ENCODE measurements at regions not wholly inside any gene's neighbourhood (a gene's known extent, or its start where the extent isn't known, plus 50 kb on each side); places are given as distances from the start of the nearest gene placed in this dataset.

DNA sequence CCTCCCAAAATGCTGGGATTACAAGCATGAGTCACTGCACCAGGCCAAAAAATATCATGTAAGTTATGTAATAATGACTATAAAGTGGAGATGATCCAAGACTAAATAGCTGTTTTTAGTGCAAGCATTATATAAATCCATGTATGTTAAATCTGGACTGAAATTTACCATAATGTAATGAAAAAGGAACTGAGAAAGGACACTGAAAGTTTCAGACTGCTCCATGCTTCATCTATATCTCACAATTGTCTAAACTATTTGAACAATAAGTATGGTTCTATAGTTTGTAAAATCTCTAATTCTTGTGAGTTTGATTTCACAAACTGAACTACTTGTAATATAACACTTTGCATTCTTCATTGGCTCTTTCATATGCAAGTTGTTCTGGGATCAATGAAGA lies 2299.5 kb downstream of the PCDH9 start:
- no peak for DNase-seq

DNA sequence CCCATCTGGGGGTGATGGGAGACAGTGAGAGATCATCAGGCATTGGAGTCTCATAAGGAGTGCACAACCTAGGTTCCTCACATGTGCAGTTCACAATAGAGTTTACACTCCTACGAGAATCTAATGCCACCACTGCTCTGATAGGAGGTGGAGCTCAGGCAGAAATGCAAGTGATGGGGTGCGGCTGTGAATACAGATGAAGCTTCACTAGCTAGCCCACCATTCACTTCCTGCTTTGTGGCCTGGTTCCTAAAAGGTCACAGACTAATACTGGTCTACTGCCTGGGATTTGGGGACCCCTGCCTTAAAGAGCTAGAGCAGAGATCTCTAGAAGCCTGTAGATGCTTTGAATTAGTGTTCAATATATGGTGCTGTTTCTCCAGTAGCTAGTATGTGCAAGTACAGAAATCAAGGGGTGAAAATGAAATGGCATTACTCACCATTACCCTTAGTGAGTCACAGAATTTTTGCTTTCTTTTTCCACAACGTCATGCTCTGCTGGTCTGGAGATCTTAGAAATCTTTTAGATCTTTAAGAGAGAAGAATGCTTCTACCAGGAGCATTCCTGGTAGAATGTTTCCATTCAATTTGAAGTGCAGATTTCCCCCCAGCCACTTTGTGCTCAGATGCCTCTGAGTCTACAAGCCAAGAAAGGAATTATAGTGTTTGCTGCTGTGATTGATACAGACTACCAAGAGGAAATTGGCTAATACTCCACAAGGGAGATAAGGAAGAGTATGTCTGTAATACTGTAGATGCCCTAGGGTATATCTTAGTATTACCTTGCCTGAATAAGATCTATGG lies 2301.2 kb downstream of the PCDH9 start:
- no peak for DNase-seq

DNA sequence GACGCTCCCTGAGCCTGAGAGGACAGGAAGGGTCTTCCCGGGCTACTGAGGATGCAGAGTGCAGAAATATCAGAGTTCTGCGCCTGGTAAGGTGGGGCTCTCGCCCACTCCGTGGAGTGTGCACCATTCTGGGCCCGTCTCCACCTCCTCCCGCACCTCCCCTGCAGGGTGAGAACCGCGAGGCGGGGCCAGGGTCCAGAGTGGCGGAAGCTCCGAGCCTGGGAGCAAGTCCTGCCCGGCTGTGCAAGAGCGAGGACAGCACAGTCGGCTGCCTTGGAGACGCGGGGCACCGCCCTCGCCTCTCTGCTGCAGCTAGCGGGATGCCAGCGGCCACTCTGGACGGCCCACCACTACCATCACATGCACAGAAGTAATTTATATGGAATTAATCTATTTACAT lies 2304.4 kb downstream of the PCDH9 start:
- peak in 1 of 56 donors; percentile 1 for DNase-seq

DNA sequence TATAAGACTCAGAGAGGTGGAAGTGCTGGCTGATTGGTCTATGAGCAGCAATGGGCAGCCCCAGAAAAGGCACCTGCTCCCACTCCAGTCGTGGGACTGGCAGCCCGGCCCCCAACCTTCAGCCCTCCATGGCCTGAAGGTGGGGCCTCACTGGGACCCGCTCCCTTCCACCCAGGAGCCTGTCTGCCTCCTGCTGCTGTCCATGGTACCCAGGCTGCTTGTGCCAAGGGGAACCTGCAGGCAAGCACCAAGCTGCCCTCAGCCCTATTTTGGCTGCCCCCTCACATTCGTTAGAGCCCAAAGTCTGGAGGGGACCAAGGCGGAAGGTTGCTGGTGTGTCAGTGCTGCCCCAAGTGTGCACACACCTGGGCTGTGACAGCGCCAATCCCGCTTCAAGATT lies 2304.9 kb downstream of the PCDH9 start:
- DNase-seq = no peak

DNA sequence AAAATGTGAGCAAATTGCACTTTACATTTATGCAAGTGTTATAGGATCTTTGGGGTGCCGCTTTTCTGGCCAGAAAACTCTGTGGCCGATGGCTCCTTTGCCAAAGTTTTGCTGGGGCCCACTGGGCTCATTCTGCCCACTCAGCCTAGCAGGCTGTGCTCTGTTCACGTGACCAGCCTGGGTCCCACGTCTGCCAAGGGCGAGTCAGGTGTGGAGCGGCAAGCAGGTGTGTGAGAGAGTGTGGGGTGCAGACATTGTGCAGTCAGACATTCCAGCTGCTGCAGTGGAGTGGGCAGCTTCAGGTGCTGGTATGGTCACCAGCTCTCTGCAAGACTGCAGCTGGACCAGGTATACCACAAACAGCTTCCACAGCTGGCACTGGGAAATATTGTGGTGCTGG lies 2305.7 kb downstream of the PCDH9 start:
- no peak for DNase-seq

DNA sequence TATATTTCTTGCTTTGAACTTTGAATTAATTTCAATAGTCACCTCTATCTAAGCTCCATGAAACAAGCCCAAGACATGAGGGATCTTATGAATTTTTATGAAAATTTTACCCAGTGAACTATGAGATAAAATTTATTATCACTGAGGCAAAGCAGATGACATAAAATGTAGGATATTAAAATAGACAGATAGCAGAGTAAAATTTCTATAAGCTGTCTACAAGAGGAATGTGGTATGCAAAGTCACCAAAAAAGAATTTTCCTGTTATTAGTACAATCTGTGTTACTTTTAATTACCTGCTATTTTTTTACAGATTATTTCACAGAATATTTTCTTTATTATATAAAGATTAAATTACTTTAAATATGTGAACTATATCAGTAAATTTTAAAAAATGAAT lies 2312.6 kb downstream of the PCDH9 start:
- no peak for DNase-seq

DNA sequence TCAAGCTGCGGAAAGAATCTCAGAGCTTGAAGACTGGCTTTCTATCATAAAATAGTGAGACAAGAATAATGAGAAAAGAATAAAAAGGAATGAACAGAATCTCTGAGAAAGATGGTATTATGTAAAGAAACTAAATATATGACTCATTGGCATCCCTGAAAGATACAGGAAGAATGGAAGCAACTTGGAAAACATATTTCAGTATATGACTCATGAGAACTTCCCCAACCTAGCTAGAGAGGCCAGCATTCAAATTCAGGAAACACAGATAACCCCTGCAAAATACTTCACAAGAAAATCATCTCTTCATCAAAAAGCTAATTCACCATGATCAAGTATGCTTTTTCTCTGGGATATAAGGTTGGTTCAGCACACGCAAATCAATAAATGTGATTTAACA lies 2318.0 kb downstream of the PCDH9 start:
- no peak for DNase-seq

DNA sequence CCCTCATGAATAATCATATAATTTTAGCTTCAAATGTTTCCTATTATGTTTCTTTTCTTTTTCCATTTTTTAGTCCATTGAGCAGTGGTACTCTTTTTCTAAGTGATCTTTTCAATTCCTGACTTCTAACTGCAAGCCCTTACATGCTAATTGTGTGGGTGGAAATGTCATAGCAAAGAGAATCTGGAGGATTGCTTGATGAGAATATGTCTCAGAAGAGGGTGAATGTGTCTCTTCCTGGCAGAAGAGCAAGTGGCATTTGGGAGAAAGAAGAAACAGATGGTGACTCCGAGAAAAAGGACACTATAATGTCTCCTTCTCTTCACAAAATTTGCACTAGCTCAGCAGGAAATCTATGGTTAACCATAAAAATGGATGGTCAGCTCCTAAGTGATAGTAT lies 2320.0 kb downstream of the PCDH9 start:
- DNase-seq = no peak

DNA sequence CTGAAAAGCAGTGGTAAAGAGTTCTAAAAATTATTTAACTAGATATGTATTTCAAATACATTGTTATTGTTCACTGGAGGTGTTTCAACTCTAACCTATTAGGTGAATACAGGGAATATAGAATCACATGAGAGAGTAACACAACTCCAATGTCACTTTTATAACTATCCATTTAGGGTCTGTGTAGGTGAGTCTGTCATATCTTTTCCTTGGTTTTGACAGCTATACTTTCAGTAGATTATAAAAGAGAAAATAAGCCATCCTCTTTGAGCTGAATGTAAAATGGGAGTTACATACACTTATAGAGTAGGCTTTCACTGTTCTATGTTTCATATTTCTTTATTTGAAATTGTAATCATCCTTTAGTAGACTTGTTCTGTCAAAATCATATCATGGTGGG lies 2321.0 kb downstream of the PCDH9 start:
- DNase-seq = no peak

DNA sequence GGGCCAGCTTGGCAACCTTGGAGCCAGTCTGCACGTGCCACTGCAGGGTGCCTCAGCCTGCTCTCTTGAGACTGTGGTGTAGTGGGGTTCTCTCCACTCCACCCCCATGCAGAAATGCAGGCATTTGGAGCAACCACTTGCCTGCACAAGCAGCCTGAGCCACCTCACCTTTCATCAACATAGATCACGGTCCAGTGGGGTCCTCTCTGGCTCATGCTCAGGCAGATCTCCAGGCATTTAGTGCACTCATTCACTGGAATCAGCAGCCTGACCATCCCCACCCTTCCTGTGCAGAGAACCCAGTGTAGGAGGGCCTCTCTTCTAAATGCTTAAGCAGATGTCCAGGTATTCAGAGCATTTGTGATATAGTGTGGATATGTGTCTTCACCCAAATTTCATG lies 2330.1 kb downstream of the PCDH9 start:
- DNase-seq = no peak

DNA sequence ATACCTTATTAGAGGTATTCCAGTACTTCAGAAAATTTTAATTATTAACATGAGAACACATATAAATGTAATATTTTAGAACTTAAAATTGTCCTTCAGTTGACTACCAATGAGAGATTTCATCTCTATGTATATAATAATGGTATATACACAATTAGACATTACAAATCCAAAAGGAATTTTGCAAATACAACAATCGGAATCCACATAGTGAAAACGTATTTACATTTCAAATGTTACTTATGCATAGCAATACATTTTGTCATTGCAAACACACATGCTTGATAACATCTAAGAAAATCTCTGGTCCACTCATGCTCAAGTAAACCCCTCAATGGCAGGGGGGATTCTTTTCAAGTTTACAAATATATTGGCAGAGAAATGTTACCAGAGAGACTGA lies 2345.2 kb downstream of the PCDH9 start:
- no peak for DNase-seq

DNA sequence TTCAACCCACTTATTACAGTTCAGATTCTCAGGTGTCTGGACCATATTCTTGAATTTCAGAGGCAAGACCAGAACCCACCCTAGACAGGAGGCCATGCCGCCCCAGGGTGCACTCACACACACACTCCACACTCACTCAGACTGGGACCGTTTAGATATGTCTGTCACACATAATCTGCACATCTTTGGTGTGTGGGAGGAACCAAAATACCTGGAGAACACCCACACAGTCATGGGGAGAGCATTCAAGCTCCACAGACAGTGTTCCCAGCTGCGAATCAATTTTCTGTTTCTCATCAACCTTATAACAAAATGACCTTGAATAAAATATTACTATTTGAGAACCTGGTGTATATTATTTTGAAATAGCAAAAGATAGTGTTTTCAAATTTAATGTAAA lies 2353.0 kb downstream of the PCDH9 start:
- no peak for DNase-seq

DNA sequence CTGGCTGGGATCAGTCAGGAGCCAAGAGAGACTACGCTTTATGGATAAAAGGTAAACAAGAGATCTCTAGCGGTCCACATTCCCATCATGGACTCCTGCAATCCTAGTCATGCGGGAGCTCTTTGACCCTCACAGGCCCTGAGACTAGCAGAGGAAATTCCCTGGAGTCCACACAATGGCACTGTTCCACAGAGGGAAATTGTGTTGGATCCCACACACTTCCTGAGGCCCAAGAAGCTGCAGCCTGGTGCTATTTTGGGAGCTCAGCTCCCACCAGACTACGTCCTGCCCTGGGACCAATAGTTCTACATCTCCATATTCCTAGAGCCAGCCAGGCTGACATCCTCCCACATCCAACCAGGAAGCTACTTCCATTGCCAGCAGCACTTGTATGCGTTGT lies 2358.4 kb downstream of the PCDH9 start:
- no peak for DNase-seq

DNA sequence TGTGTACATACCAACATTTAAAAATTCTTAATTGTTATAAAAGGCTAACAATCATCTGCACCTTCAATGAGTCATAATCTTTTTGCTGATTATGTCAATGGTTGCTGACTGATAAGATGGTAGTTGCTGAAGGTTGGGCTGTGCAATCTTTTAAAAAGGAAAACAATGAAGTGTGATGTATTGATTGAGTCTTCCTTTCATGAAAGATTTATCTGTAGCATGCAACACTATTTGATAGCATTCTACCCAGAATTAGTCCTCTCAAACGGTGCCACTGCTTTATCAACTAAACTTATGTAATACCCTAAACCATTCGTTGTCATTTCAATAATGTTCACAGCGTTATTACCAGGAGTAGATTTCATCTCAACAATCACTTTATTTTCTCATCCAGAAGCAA lies 2360.6 kb downstream of the PCDH9 start:
- DNase-seq = no peak

DNA sequence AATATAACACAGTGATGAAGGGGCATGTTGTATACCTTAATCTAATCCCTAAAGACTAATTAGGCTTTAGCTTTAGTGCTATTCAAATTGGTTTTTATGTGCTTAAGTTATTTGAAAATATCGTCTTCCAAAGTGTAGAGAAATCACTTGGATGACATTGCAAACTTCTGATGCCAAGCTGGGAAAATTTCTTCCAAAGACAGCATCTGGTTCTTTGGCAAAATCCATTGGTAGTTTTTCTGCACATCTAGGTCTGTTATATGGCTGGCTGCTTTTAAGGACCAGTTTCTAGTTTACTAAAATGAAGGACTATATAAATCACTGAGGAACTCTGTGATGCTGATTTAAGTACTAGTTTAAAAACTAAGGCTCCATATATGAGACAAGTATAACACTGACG lies 2362.3 kb downstream of the PCDH9 start:
- DNase-seq = no peak

DNA sequence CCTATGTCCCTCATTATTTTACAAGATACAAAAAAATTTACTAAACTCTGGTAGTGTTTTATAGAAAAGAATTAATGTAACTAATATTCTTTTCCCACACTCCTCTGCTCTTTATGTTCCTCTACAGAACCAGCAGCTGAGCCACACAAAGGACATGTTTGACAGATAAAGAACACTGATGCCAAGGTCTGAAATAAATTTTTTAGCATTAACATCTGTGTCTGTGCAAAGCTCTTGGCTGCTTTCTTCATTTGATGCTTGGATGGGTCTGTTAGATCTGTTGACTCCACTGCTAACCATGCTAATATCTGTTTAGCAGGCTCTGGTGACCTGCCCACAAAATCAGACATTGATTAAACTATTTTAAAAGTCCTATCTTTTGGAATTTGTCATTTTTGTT lies 2363.8 kb downstream of the PCDH9 start:
- no peak for DNase-seq

DNA sequence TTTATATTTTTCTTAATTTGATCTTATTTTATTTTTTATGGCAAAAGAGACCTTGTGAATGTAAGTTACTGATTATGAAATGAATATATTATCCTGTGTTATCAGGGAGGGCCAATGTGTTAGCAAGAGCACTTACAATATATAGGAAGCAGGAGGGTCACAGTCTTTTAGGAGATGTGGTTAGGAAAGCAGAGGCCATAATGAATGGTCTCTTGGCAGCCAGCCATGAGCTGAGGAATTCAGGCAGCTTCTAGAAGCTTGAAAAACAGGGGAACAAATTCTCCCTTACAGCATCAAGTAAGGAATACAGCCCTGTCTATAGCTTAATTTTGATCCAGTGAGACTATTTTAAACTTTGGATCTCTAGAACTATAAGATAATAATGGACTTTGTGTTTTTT lies 2374.6 kb downstream of the PCDH9 start:
- no peak for DNase-seq

DNA sequence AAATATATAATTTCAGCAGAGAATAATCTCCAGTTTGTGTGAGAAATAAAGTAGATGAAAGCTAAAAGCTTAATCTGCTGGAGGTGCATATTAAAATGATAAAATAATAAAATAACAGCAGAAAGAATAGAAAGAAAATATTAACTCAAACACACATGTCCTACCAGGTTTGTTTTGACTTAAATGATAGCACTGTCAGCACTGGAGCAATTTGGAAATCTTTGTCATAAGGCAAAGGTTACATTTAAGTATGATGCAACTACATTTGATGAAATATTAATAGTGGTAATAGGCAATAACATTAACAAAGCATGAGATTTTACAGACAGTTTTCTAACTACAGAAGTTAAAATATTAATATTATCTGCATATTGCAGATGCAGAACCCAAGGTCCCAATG lies 2380.1 kb downstream of the PCDH9 start:
- DNase-seq = no peak

DNA sequence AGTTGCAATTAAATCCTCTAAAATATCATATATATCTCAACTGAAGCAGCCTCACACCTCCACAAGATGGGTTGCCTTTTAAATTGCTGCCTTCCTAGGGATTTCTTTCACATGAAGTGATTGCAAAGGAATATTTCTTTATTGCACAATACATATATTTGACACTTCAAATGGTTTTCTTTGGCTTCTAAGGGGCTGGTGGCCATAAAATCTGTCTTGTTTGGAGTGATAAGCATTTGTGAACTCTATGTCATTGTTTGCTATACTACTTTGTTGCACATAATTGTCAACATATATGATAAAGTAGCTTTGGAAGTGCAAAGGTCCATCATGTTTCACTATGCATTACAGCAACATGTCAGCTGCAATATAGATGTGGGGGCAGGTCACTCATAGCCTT lies 2380.9 kb downstream of the PCDH9 start:
- no peak for DNase-seq

DNA sequence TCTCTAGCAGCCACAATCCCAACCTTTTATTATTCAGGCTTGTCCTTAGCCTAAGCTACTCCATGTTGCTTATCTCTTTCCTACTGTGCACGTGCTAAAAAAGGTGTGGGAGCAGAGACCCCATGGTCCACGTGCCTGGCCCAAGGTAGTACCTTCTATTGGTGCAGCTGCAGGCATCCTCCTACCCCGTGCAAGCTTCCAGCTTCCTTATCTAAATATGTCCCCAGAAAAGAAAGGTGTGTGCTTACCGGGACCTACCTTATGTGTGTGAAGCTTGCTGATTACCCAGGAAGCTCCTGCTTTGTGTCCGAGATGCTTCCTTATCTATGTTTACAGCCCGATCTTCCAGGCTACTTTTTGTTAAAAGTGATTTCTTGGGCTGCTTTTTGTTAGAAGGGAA lies 2382.4 kb downstream of the PCDH9 start:
- no peak for DNase-seq

DNA sequence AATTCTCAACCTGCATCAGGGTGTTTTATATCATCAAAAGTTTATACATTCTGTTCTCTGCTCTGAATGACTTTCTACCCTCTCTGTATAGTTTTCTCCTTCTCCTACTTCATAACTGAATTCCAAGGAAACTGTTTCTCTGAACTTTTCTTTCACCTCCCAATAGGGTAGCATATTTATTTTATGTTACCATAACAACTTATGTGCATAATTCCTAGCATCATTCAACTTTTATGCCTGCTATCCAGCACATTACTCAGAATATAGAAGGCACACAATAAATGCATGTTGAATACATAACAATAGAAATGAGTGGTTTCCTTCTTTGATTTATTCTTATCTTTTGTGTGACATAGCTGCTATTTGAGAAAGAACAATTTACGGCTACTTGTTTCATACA lies 2385.0 kb downstream of the PCDH9 start:
- DNase-seq = no peak

DNA sequence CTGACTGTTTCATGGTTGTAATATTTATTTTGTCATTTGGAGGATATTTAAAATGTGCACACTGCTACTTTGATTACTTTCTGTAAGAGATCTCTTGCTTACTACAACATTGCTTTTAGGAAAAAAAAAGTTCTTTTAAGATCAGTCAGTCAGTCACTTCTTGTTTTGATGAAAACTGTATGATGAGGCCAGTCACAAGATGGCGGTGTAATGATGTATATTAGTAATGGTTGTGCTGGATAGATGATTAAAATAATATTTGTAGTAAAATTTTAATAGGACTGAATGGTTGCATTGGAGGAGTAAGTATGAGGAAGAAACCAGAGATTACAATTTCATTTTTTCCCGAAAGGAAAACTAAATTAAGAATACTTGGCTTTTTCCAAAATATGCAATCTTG lies 2411.1 kb downstream of the PCDH9 start:
- DNase-seq = no peak

DNA sequence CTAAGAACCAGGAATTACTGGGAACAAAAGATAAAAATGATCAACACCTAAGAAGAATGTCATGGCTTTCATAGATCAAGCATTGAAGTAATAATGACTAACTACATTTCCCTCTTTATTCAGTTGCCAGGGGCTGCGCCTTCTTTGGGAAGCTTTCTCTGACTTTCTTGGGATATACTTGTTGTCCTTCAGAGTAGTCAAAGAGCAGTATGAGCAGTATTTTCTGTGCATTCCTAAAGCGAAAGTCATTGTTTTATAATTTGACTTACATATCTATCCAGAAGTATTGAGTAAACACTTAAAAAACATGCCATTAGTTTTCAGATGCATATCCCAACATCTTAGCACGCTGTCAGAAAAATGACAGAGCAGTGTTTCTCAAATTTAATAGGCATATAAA lies 2412.4 kb downstream of the PCDH9 start:
- DNase-seq = no peak

DNA sequence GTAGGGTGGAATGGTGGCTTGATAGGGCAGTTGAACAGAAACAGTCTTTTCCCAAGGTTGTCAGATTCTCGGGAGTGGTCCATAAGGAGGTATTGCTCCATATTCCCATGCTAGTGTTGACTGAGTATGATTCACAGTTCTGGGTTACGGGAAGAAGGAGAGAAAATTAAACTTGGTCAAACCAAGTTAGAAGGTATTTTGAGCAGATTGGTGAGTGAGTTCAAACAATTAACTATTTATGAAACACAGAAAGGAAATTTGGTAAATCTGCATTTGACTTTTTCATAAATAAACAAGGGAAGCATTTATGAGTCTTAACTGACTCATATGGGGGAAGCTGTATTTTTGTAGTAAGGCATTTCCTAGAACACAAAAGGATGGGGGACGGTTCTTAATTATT lies 2419.4 kb downstream of the PCDH9 start:
- DNase-seq = no peak

All from amygdala (tissue), 56 donors.